ENCODE measurements at regions not wholly inside any gene's neighbourhood (a gene's known extent, or its start where the extent isn't known, plus 50 kb on each side); places are given as distances from the start of the nearest gene placed in this dataset.

DNA sequence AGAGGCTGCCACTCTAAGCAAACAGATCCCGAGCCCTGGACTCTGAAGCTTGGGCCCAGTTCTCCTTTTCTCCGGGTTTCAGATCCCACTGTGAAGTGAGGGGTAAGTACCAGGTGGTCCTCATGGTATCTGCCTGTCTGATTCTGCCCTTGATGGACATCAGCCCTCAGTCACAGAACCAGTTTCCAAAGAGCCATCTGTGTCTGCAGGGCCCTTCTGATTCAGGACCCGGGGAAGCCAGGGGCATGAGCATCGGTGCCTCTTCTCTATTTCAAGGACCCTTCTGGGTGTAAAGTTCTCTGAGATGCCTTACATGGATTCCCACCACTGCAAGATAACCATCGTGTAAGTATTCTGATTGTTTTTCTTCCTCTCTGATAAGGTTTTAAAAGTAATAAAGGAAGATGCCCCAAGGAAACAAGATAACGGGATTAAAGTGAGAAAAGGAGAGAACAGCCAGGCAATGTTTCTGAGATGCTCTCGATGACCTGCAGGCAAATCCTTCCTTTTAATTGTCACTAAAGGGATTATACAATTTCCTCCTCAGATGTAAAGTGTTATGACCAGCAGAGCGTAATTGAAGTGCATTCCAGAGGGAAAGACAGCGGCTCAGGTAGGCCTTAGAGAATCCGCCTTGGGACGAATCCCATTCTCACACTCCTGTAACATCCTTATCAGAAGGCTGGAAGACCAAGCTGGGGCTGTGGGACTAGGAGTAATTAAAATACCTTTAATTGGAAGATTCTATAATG is 924.3 kb downstream of the TBC1D22A start:
- TF ChIP-seq, protein P1, sequence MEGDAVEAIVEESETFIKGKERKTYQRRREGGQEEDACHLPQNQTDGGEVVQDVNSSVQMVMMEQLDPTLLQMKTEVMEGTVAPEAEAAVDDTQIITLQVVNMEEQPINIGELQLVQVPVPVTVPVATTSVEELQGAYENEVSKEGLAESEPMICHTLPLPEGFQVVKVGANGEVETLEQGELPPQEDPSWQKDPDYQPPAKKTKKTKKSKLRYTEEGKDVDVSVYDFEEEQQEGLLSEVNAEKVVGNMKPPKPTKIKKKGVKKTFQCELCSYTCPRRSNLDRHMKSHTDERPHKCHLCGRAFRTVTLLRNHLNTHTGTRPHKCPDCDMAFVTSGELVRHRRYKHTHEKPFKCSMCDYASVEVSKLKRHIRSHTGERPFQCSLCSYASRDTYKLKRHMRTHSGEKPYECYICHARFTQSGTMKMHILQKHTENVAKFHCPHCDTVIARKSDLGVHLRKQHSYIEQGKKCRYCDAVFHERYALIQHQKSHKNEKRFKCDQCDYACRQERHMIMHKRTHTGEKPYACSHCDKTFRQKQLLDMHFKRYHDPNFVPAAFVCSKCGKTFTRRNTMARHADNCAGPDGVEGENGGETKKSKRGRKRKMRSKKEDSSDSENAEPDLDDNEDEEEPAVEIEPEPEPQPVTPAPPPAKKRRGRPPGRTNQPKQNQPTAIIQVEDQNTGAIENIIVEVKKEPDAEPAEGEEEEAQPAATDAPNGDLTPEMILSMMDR (IDR thresholded peaks at IDR 0.05; ENCODE audit: low read depth, low read length, missing control alignments) = no peak
- H3K4me3 ChIP-seq (replicated peaks; ENCODE audit: low read depth, low read length) = no peak overlapping the region
- DNase-seq (ENCODE audit: extremely low read depth, low read depth) = no peak

DNA sequence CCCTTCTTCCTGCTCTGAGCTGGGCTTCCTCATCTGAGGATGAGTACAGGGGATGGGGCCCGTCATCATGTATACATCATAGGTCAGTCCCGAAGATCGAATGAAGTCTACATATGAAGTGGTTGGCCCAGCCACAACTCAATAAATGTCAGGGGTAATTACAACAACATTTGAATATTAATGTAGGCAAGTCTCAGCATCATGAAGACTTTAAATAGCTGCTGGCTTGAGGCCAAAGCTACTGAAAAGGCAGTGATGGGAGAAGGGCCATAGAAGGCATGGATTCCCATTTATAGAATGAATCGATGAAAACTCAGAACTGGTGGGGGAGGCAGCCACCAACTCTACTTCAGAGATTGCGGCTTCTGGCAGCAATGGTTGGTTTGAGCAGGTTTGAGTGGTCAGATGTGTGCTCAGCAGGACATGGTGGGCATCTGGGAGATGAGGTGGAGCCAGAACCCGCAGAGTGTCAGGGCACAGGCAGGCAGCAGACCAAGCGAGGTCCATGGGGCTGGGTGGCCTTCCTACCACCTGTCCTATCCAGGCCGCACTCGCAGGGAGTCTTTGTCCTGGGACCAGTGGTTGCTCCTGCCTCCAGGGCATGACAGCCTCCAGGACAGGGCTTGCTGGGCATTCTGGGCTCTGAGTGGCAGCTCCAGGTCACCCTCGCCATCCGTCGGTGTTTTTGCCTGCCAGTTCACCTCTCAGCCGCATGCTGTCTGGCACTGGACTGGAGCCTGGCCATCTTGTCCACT is 919.1 kb downstream of the TBC1D22A start:
- H3K4me3 ChIP-seq (replicated peaks; ENCODE audit: low read depth, low read length) = no peak overlapping the region
- TF ChIP-seq, protein P1 (IDR thresholded peaks at IDR 0.05; ENCODE audit: low read depth, low read length, missing control alignments) = no peak
- no peak for DNase-seq (ENCODE audit: extremely low read depth, low read depth)

DNA sequence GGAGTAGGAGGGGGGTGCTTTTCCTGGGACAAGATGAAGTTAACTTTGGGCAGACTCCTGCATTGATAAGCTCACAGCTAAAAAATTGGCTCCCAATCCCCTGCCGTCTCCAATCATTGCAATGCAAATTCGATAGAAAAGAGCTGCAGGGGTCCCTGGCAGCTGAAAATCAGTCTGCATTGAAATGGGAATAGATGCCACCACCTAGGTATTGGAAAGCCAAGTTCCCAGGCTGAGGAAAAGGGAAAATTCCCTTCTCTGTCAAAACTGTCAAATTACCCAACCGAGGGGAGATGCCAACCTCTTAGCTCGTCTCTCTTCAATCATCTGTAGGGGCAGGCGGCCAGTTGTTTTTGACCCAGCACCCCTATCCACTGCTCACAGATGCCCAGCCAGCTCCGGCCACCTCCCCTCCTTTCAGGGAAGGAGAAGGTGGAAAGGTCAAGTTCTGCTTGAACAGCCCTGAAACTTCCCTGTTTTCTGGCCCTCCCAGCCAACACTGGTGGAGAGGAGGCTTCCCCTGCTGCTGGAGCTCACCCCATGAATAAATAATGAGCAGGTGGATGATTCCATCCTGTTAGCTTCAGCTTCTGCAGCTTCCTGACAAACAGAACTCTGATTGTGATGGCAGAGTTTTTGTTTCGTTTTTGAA is 916.3 kb downstream of the TBC1D22A start:
- DNase-seq (ENCODE audit: extremely low read depth, low read depth) = no peak
- TF ChIP-seq, protein P1 (IDR thresholded peaks at IDR 0.05; ENCODE audit: low read depth, low read length, missing control alignments) = no peak
- H3K4me3 ChIP-seq (replicated peaks; ENCODE audit: low read depth, low read length) = no peak overlapping the region

DNA sequence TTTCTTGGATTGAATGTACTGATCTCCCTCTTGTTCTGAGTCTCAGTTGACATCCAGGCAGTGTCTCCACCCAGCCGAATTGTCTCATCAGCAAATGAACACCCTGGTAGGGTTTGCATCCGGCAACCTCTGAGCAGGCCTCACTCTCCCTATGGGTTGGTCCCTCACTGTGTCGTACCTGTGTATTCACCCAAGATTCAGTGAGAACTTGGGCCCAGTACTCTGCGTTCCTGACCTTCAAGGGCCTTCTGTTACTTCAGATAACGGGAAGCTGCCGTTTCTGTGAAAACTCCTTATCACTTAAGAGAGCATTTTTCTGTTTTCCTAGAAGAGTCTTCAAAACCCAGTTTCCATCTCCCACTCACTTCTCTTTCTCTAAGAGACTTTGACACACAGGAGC is 915.6 kb downstream of the TBC1D22A start:
- TF ChIP-seq, protein P1 (IDR thresholded peaks at IDR 0.05; ENCODE audit: low read depth, low read length, missing control alignments) = no peak
- no peak for DNase-seq (ENCODE audit: extremely low read depth, low read depth)

DNA sequence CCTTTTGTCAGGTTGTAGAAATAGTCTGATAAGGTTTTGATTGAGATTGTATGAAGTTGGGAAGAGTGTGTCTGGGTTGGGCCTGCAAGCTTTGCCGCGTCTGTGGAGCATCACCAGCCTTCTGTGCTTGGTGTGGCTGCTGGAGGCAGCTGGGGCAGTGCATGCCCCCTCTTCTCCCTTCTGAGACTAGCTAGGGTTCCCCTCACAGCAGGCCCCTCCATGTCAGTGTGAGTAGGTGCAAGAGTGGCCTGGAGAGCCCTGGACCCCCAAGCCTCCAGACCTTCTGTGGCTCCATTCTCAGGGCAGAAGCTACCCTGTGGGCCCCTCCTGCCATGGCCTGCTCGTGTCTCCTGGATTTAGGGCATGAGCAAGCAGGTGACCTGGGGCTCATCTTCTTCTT is 914.2 kb downstream of the TBC1D22A start:
- no peak for DNase-seq (ENCODE audit: extremely low read depth, low read depth)
- TF ChIP-seq, protein P1 (IDR thresholded peaks at IDR 0.05; ENCODE audit: low read depth, low read length, missing control alignments) = no peak
- no peak overlapping the region for H3K4me3 ChIP-seq (replicated peaks; ENCODE audit: low read depth, low read length)

More for the DNA sequence above, 915.6 kb downstream of the TBC1D22A start:
- no peak overlapping the region for H3K4me3 ChIP-seq (replicated peaks; ENCODE audit: low read depth, low read length)

DNA sequence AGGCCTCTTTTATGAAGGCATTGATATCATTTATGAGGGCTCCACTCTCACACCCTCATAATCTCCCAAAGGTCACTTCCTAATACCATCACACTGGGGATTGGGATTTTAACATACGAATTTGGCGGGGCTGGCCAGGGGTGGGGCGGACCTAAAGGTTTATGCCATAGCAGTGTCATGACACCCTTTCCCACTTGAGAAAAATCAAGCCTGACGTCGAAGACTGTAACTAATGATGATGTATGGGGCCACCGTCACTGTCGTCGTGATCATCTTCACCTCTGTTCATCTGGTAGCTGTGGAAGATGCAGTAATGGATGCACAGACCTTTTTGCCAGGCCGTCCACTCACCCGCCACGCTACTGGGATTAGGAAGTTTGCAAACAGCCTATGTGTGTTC is 912.1 kb downstream of the TBC1D22A start:
- no peak for DNase-seq (ENCODE audit: extremely low read depth, low read depth)
- H3K4me3 ChIP-seq (replicated peaks; ENCODE audit: low read depth, low read length) = no peak overlapping the region
- TF ChIP-seq, protein P1 (IDR thresholded peaks at IDR 0.05; ENCODE audit: low read depth, low read length, missing control alignments) = no peak
